ENCODE measurements at regions not wholly inside any gene's neighbourhood (a gene's known extent, or its start where the extent isn't known, plus 50 kb on each side); places are given as distances from the start of the nearest gene placed in this dataset.

GRCh38 chr6:55064711-55065420, 109.4 kb upstream of the HCRTR2 start:
- Histone ChIP-seq H3K36me3 (ENCODE audit: control insufficient read depth in 2 of 2, extremely low read depth in 1 of 2, insufficient read depth in 2 of 2, low read length in 2 of 2) (no peaks in the 10 kb centered on the region), H3K27ac (ENCODE audit: control insufficient read depth, insufficient read depth, low read length) (no peak overlapping the region), H3K4me1 (ENCODE audit: control insufficient read depth, extremely low read depth, insufficient read depth, low read length) (no peaks in the 10 kb centered on the region), H3K9me1 (ENCODE audit: control insufficient read depth, extremely low read depth, insufficient read depth, low read length) (no peaks in the 10 kb centered on the region), H3K79me2 (ENCODE audit: control insufficient read depth, insufficient read depth, low read length) (no peaks in the 10 kb centered on the region), H4K20me1 (ENCODE audit: control insufficient read depth, extremely low read depth, insufficient read depth, low read length) (no peaks in the 10 kb centered on the region), H3K9me3 (ENCODE audit: control insufficient read depth, low read depth, low read length) (no peaks in the 10 kb centered on the region), H3K4me3 (ENCODE audit: control insufficient read depth in 2 of 3, extremely low read depth in 1 of 3, insufficient read depth in 2 of 3, low read depth in 1 of 3, low read length in 3 of 3) (no peak overlapping the region), H2AFZ (ENCODE audit: control insufficient read depth, low read length) (no peak overlapping the region), H3K9ac (ENCODE audit: control insufficient read depth, extremely low read depth, insufficient read depth, low read length) (no peak overlapping the region), H3K27me3 (ENCODE audit: control insufficient read depth, extremely low read depth, insufficient read depth, low read length) (no peaks in the 10 kb centered on the region), H3K4me2 (ENCODE audit: control insufficient read depth, extremely low read depth, insufficient read depth, low read depth, low read length) (no peak overlapping the region)
- TF ChIP-seq EZH2 (IDR thresholded peaks at IDR 0.05; ENCODE audit: low read length) (no peak), CTCF (optimal IDR thresholded peaks at IDR 0.05 in 1 of 3, IDR thresholded peaks at IDR 0.05 in 1 of 3, conservative IDR thresholded peaks at IDR 0.05 in 1 of 3; ENCODE audit: extremely low read depth in 1 of 3, insufficient read depth in 2 of 3, low read length in 3 of 3) (no peak)
- DNase-seq (ENCODE audit: low read depth, low spot score) (no peak), FAIRE-seq (no peak)
- dilution Hi-C loops (cut with MboI; ENCODE audit: extremely low pct_ligation_motif_present, low sequenced_read_pairs) = no loop called here

- peak; percentile 53 to 63 (median 58) for TF ChIP-seq CTCF (optimal IDR thresholded peaks at IDR 0.05 in 1 of 3, IDR thresholded peaks at IDR 0.05 in 1 of 3, conservative IDR thresholded peaks at IDR 0.05 in 1 of 3; ENCODE audit: extremely low read depth in 1 of 3, insufficient read depth in 2 of 3, low read length in 3 of 3)
- TF ChIP-seq EZH2 (IDR thresholded peaks at IDR 0.05; ENCODE audit: low read length) = no peak
- Histone ChIP-seq H4K20me1 (ENCODE audit: control insufficient read depth, extremely low read depth, insufficient read depth, low read length) (no peaks in the 10 kb centered on the region), H3K36me3 (ENCODE audit: control insufficient read depth in 2 of 2, extremely low read depth in 1 of 2, insufficient read depth in 2 of 2, low read length in 2 of 2) (no peaks in the 10 kb centered on the region), H3K9me1 (ENCODE audit: control insufficient read depth, extremely low read depth, insufficient read depth, low read length) (no peaks in the 10 kb centered on the region), H3K4me2 (ENCODE audit: control insufficient read depth, extremely low read depth, insufficient read depth, low read depth, low read length) (no peak overlapping the region), H3K79me2 (ENCODE audit: control insufficient read depth, insufficient read depth, low read length) (no peaks in the 10 kb centered on the region), H3K9ac (ENCODE audit: control insufficient read depth, extremely low read depth, insufficient read depth, low read length) (no peak overlapping the region), H3K4me3 (ENCODE audit: control insufficient read depth in 2 of 3, extremely low read depth in 1 of 3, insufficient read depth in 2 of 3, low read depth in 1 of 3, low read length in 3 of 3) (no peak overlapping the region), H3K27ac (ENCODE audit: control insufficient read depth, insufficient read depth, low read length) (no peak overlapping the region), H3K4me1 (ENCODE audit: control insufficient read depth, extremely low read depth, insufficient read depth, low read length) (no peaks in the 10 kb centered on the region), H3K9me3 (ENCODE audit: control insufficient read depth, low read depth, low read length) (no peaks in the 10 kb centered on the region), H2AFZ (ENCODE audit: control insufficient read depth, low read length) (no peak overlapping the region), H3K27me3 (ENCODE audit: control insufficient read depth, extremely low read depth, insufficient read depth, low read length) (no peaks in the 10 kb centered on the region)
- no peak for DNase-seq (ENCODE audit: low read depth, low spot score)
- peak; percentile 48 for FAIRE-seq
- dilution Hi-C loops (cut with MboI; ENCODE audit: extremely low pct_ligation_motif_present, low sequenced_read_pairs) = no loop called here
These were observed 105.1 kb upstream of the HCRTR2 start for GRCh38 chr6:55069132-55069781.
